Uterus (tissue), 3 donors: ENCODE measurements at regions not wholly inside any gene's neighbourhood (a gene's known extent, or its start where the extent isn't known, plus 50 kb on each side); places are given as distances from the start of the nearest gene placed in this dataset.

Source experiments
- DNase-seq, 2 donors: peaks; one replicate each; pipeline ENCODE4 v3.0.0-alpha.2; 2019 to 2020
- H3K27ac ChIP-seq, 2 donors: fragments of 200-600 bp; sonication (generic); 1 replicate in 1 of 2; 2 replicates in 1 of 2; pipeline ENCODE4 v1.5.1; 2016 to 2018
- H3K27me3 ChIP-seq, 2 donors: fragments of 200-600 bp; sonication (generic); one replicate each; pipeline ENCODE4 v1.5.1; 2018 to 2019; ENCODE audit warnings: control low read depth in 1 of 2
- H3K36me3 ChIP-seq, 2 donors: fragments of 200-600 bp; sonication (generic); one replicate each; pipeline ENCODE4 v1.5.1; 2019; ENCODE audit warnings: control low read depth in 1 of 2
- H3K4me1 ChIP-seq, 2 donors: fragments of 200-600 bp; sonication (generic); one replicate each; pipeline ENCODE4 v1.5.1; 2018 to 2019; ENCODE audit warnings: control low read depth in 1 of 2
- H3K4me3 ChIP-seq, 2 donors: fragments of 200-600 bp; sonication (generic); 1 replicate in 1 of 2; 2 replicates in 1 of 2; pipeline ENCODE4 v1.5.1; 2018 to 2019; ENCODE audit warnings: mild to moderate bottlenecking in 1 of 2
- H3K9me3 ChIP-seq, 2 donors: fragments of 200-600 bp; sonication (generic); one replicate each; pipeline ENCODE4 v1.5.1; 2019; ENCODE audit warnings: control low read depth in 1 of 2
- POLR2A ChIP-seq, 2 donors: fragments of 450-650 bp; IDR thresholded peaks; one replicate each; pipeline ENCODE4 v1.6.1; 2016; ENCODE audit warnings: antibody characterized with exemption in 2 of 2, mild to moderate bottlenecking in 1 of 2, moderate library complexity in 1 of 2
- intact Hi-C: fragments of 100-400 bp; cut with DNase I; formaldehyde crosslinking; loops from one replicate; pipeline ENCODE4 v1.15.1; 2023; ENCODE audit warnings: low total_unique reads
- TF ChIP-seq, protein P1 (sequence below), 4 experiments: fragments of 200-600 bp in 2 of 4; fragments of 450-650 bp in 2 of 4; sonication (generic) in 2 of 4; IDR thresholded peaks; one replicate each; pipeline ENCODE4 v1.5.1; 2016 to 2019; ENCODE audit warnings: antibody characterized with exemption in 4 of 4, mild to moderate bottlenecking in 2 of 4, moderate library complexity in 1 of 4
- donor health status: DM: yes; HTN: yes; CAD: no.

DNA sequence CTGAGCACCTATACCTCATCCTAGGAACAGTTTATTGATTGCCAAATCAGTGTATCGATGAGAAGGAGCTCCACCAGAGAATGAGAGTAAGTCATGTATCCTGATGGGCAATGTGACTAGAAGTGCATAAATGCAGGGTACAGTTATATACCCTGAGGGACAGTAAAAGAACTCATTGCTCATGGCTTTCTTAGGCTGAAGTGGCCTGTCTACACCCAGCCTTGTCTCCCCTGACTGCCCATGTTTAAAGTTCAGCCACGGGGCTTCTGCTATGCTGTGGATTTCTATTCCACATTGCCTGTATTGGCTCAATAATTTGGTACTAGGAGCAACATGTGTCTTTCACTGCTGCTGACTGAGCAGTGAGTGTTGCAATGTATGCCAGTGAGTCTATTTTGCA is 400.4 kb upstream of the IMPG1 start:
- TF ChIP-seq, protein P1, sequence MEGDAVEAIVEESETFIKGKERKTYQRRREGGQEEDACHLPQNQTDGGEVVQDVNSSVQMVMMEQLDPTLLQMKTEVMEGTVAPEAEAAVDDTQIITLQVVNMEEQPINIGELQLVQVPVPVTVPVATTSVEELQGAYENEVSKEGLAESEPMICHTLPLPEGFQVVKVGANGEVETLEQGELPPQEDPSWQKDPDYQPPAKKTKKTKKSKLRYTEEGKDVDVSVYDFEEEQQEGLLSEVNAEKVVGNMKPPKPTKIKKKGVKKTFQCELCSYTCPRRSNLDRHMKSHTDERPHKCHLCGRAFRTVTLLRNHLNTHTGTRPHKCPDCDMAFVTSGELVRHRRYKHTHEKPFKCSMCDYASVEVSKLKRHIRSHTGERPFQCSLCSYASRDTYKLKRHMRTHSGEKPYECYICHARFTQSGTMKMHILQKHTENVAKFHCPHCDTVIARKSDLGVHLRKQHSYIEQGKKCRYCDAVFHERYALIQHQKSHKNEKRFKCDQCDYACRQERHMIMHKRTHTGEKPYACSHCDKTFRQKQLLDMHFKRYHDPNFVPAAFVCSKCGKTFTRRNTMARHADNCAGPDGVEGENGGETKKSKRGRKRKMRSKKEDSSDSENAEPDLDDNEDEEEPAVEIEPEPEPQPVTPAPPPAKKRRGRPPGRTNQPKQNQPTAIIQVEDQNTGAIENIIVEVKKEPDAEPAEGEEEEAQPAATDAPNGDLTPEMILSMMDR (IDR thresholded peaks at IDR 0.05) = no peak
- TF ChIP-seq POLR2A (IDR thresholded peaks at IDR 0.05) = no peak
- DNase-seq = no peak
- Histone ChIP-seq H3K9me3 (no peaks in the 10 kb centered on the region), H3K27me3 (no peaks in the 10 kb centered on the region), H3K4me3 (no peak overlapping the region), H3K4me1 (no peaks in the 10 kb centered on the region), H3K27ac (no peak overlapping the region), H3K36me3 (no peaks in the 10 kb centered on the region)
- intact Hi-C loops = no loop called here

DNA sequence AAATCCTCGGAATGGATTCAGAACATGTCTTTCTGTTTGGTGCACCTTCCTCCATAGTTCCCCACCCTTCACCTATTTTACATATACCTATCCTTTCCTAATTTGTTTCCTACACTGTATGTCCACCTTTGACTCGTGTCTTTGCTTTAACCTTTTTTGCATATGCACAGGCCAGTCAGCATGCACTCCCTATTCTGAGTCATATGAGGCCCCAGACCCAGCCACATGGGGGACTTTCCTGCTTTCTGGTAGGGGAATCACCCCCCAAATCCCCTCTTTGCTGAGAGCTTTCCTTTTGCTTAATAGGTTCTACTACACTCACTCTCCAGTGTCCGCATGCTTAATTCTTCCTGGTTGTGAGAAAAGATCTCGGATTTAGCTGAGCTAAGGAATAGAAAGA is 393.8 kb upstream of the IMPG1 start:
- H3K9me3 ChIP-seq = no peaks in the 10 kb centered on the region
- H3K27ac ChIP-seq = no peak overlapping the region
- no peak for DNase-seq
- H3K27me3 ChIP-seq = no peaks in the 10 kb centered on the region
- no peak overlapping the region for H3K4me3 ChIP-seq
- TF ChIP-seq, protein P1 (IDR thresholded peaks at IDR 0.05) = no peak
- TF ChIP-seq POLR2A (IDR thresholded peaks at IDR 0.05) = no peak
- no peaks in the 10 kb centered on the region for H3K36me3 ChIP-seq
- H3K4me1 ChIP-seq = no peaks in the 10 kb centered on the region
- intact Hi-C loops = no loop called here

- Histone ChIP-seq H3K27me3 (no peaks in the 10 kb centered on the region), H3K9me3 (no peaks in the 10 kb centered on the region), H3K4me3 (no peak overlapping the region), H3K4me1 (no peaks in the 10 kb centered on the region), H3K27ac (no peak overlapping the region), H3K36me3 (no peaks in the 10 kb centered on the region)
- TF ChIP-seq, protein P1 (IDR thresholded peaks at IDR 0.05) = no peak
- no peak for TF ChIP-seq POLR2A (IDR thresholded peaks at IDR 0.05)
- intact Hi-C loops = no loop called here
- no peak for DNase-seq
These were observed 392.9 kb upstream of the IMPG1 start for GRCh38 chr6:76465410-76465809.

GRCh38 chr6:76453270-76453669 is 380.8 kb upstream of the IMPG1 start:
- Histone ChIP-seq H3K27ac (no peak overlapping the region), H3K27me3 (no peaks in the 10 kb centered on the region), H3K4me1 (no peaks in the 10 kb centered on the region), H3K36me3 (no peaks in the 10 kb centered on the region), H3K9me3 (no peaks in the 10 kb centered on the region), H3K4me3 (no peak overlapping the region)
- intact Hi-C loops = no loop called here
- no peak for TF ChIP-seq POLR2A (IDR thresholded peaks at IDR 0.05)
- TF ChIP-seq, protein P1 (IDR thresholded peaks at IDR 0.05) = no peak
- DNase-seq = no peak

- Histone ChIP-seq H3K36me3 (no peaks in the 10 kb centered on the region), H3K27ac (no peak overlapping the region), H3K4me3 (no peak overlapping the region), H3K27me3 (no peaks in the 10 kb centered on the region), H3K9me3 (no peaks in the 10 kb centered on the region), H3K4me1 (no peaks in the 10 kb centered on the region)
- TF ChIP-seq, protein P1 (IDR thresholded peaks at IDR 0.05) = no peak
- TF ChIP-seq POLR2A (IDR thresholded peaks at IDR 0.05) = no peak
- intact Hi-C loops = no loop called here
- no peak for DNase-seq
These were observed 379.7 kb upstream of the IMPG1 start for GRCh38 chr6:76451926-76452709.
